ENCODE measurements at regions not wholly inside any gene's neighbourhood (a gene's known extent, or its start where the extent isn't known, plus 50 kb on each side); places are given as distances from the start of the nearest gene placed in this dataset.

DNA sequence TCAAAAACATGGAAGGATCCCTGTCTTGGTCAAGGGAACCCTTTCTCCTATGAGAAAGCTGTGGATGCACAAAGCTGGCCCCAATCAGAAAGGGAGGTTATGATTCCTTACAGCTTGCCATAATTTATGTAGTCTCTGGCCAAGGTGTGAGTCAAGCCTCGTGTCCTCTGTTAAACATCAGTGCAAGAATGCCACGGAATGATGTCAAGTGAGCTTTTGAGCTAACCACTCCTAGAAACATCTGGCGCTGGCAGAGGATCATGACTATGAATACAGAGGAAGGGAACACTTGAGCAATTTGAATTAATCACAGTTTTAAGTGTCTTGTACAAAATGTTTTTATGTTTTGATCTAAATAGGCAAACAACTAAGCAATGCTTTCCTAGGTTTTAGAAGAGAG is 51.5 kb upstream of the RAP2C start:
- TF ChIP-seq, protein P1, sequence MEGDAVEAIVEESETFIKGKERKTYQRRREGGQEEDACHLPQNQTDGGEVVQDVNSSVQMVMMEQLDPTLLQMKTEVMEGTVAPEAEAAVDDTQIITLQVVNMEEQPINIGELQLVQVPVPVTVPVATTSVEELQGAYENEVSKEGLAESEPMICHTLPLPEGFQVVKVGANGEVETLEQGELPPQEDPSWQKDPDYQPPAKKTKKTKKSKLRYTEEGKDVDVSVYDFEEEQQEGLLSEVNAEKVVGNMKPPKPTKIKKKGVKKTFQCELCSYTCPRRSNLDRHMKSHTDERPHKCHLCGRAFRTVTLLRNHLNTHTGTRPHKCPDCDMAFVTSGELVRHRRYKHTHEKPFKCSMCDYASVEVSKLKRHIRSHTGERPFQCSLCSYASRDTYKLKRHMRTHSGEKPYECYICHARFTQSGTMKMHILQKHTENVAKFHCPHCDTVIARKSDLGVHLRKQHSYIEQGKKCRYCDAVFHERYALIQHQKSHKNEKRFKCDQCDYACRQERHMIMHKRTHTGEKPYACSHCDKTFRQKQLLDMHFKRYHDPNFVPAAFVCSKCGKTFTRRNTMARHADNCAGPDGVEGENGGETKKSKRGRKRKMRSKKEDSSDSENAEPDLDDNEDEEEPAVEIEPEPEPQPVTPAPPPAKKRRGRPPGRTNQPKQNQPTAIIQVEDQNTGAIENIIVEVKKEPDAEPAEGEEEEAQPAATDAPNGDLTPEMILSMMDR (IDR thresholded peaks at IDR 0.05; ENCODE audit: low read depth, low read length), result no peak
- TF ChIP-seq EZH2phosphoT487 (IDR thresholded peaks at IDR 0.05; ENCODE audit: low read depth), result no peak

Data from OCI-LY3 (cell line).